ENCODE measurements at regions not wholly inside any gene's neighbourhood (a gene's known extent, or its start where the extent isn't known, plus 50 kb on each side); places are given as distances from the start of the nearest gene placed in this dataset.

DNA sequence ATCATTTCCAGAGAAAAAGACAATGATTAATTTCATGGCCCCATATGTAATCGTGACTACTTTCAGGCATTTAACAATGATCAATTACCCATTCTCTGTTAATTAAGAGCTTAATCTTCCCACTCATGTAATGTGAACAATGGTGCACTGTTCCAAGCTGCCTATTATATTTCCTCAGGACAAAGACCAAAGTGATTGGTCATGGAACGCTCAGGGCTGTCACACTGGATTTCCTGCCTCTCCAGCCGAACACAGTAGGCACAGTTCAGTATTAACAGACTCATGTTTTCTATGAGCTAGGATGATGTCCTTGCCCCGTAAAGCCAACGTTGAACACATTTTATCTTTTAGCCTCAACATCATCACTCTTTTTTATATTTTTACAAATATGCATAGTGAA, 142.7 kb upstream of the FZD8 start:
- TF ChIP-seq, protein P1, sequence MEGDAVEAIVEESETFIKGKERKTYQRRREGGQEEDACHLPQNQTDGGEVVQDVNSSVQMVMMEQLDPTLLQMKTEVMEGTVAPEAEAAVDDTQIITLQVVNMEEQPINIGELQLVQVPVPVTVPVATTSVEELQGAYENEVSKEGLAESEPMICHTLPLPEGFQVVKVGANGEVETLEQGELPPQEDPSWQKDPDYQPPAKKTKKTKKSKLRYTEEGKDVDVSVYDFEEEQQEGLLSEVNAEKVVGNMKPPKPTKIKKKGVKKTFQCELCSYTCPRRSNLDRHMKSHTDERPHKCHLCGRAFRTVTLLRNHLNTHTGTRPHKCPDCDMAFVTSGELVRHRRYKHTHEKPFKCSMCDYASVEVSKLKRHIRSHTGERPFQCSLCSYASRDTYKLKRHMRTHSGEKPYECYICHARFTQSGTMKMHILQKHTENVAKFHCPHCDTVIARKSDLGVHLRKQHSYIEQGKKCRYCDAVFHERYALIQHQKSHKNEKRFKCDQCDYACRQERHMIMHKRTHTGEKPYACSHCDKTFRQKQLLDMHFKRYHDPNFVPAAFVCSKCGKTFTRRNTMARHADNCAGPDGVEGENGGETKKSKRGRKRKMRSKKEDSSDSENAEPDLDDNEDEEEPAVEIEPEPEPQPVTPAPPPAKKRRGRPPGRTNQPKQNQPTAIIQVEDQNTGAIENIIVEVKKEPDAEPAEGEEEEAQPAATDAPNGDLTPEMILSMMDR (conservative IDR thresholded peaks at IDR 0.05; ENCODE audit: low read depth, low read length), result no peak
- no peak for TF ChIP-seq EZH2 (IDR thresholded peaks at IDR 0.05; ENCODE audit: borderline replicate concordance, low read depth, low read length, poor library complexity, severe bottlenecking)

All from A673 (cell line).